NCI-H748 treated with DMSO at 0.1 percent for 48 hours (cell line): ENCODE measurements at regions not wholly inside any gene's neighbourhood (a gene's known extent, or its start where the extent isn't known, plus 50 kb on each side); places are given as distances from the start of the nearest gene placed in this dataset.

ENCODE experiments used
- DNase-seq: peaks from one replicate; lab custom pipeline; 2025; lab: John Stamatoyannopoulos, UW

DNA sequence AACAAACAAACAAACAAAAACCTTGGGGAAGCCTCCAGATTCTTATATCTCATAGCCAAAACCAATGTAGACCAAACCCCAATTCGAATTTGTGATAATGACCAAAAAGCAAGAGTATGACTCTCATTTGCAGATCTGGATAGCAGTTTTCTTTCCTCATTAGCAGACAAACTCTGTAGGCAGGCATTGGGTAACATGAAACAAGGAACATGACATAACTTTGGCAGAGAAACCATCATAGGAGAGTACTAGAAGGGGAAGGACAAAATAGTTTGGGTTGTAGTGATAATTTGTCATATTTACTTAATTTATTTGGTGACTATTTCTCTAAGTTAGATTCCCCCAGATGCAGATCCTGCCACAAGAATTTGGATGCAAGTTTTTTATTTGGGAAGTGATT, 187.8 kb downstream of the MID1IP1 start:
- no peak for DNase-seq

DNA sequence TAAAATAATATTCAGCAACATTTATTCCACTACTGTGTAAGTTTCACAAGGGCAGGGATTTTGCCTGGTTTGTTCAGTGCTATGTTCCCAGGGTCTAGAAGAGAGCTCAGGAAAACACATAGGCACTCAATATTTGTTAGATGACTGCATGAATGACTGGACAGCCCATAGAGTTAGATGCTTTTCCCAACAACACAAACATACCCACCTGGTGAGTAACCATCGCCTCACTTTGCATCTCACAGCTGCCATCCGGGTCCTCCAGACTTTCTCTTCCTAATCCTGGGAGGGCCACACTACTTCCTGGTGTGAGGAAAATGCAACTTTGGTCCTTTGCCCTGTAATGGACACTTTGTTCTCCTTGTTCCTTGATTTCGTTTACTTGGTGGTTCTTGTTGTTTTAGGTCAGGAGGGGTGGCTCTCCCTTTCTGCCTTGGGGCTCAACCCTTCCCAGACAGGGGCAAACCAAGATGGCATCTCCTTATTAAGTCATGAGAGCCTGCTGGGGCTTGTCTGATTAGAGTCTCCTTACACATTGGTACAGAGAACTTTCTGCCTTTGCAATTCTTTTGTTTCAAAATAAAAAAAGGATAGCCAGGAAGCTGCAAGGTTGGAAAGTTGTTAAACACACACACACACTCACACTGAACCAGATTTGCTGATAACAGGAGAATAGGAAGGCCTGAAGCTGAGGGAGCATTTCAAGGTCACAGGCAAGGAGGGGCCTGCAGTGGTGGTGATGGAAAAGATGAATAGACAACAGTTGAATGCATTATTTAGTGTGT, 190.6 kb downstream of the MID1IP1 start:
- no peak for DNase-seq

GRCh38 chrX:38992441-38993096, 191.3 kb downstream of the MID1IP1 start:
- DNase-seq, result no peak

DNA sequence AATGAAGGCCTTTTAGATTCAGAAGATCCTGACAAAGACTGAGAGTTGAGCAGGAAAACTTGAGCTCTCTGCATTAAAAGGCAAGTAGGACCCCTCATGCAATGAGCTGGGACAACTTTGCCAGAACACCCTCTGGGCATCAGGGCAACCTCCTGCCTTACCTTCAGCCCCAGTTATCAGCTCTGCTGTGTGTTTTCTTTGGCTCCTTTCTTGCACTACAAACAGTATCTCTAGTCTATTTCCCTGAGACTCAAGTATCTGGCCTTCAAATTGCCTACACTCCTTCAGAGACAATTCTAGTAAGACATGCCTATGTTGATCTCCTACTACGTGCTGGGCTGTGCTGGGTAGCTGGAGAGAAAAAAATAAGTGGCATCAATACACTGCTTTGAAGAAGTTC, 192.2 kb downstream of the MID1IP1 start:
- no peak for DNase-seq

- no peak for DNase-seq
These were observed 197.8 kb downstream of the MID1IP1 start for GRCh38 chrX:38999099-38999498.

GRCh38 chrX:38999967-39000745, 198.9 kb downstream of the MID1IP1 start:
- no peak for DNase-seq

DNA sequence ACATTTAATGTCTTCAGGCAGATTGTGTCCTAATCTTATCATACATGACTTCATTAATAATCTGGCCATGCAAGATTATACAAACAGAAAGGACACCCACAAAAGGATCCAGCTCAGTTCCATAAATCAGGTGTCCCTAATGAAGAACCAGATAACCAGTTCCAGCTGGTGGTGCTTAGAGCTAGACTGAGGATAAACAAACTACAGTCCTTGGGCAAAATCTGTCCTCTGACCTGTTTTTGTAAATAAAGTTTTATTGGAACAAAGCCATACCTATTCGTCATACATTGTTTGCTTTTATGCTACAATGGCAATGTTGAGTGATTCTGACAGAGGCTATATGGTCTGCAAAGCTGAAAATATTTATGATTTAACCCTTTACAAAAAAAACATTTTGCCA, 199.5 kb downstream of the MID1IP1 start:
- no peak for DNase-seq

DNA sequence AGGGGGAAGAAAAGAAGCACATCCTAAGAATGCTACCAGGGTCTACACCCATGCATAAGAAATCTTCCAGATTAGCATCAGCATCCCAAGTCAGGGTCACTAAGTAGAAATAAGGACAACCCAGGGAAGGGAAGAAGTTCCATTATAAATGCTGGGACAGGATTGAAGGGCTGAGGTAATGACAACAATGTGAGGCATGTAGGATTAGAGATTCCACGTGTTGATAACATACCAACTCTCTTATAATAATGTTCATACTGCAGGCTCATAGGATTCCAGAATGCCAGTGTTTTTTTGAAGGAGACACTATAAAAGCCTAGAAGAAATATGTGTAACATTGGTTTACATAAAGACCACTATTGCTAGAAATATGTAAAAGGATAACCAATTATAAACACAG, 201.2 kb downstream of the MID1IP1 start:
- DNase-seq, result no peak

DNA sequence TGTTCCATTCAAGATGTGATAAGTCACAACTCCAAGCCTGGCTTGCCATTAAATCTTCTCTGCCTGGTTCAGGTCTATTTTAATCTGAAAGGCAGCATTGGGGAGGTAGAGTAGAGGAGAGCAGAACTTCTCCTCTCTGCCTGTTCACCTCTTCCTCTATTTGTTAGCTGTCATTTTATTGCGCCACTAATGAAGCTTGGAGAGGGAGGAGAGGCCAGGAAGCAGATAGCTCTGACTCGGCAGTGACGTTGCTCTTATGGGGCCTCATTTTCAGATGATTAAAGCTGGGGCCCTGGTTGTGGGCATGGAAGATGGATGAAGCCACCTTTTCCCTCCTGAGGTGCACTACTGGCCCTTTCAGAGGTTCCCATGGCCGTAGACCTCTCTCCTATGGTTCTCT, 207.3 kb downstream of the MID1IP1 start:
- no peak for DNase-seq

DNA sequence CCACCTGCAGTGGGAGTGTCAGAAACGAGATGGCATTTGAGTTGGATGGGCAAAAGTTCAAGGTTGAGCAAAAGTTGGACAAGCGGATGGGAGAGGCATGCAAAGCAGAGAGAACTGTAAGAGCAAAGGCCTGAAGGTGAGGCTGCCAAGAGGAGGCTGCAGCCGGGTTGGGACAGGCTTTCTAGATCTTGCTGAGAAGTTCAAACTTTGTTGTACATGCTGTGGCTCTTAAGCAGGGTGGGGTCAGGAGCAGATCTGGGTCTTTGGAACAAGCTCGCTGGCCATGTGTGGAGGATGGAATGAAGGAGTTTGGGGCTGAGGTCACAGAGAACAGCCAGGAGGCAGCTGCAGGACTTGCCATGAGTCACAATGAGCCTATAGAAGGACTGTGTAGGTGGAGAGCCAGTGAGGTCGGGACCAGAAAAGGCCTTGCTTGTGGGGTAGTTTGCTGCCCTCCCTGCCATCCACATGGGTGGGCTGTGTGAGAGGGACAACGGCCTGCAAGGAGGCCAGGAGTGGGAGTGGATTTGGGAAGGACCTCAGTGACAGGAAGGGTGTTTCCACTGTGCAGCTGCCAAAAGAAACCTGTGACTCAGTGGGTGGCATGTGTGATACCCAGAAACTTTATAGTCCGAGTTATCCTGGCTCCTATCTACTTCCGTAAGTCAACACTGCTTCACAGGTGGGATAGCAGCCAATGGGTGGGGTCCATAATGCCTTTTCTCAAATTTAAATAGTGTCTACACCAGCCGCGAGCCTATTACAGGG, 210.4 kb downstream of the MID1IP1 start:
- DNase-seq, result no peak

DNA sequence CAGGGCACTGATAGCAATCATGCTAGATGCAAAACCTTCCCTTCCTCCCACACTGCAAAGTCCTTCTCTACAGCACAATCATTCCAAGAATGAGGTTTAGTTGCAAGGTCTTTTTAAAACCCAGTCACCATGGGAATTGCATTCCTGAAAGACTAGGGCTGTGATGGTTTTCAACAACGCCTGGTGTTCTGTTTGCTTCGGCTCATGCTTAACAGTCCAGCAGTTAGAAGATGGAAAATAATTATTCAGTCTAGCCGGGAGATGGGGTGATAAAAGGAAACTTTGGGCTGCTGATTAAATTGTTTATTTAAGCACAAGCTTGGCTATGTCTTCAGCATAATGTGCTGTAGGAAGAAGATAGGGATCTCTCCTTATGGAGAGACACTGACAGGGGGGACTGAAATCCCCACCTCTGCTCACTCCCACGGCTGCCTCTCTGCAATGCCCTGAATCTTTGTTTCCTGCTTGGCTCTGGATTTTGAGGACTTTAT, 211.4 kb downstream of the MID1IP1 start:
- DNase-seq, result no peak

DNA sequence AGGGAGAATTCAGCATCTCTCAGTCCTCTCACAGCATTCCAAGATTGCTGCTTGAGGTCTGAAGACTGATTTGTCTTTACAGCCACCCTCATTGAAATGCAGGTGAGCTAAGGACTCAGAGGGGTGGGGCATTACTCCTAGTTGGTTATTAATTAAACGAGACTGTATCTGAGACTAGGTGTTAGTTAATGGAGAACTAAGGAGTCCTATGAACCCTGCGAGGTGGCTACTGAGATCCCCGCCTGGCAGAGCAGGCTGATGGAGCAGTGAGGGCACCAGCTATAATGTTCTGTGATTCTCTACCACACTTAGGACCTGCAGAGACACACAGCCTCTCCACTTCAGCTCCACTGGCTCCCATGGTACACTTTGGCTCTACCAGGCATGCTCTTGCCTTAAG, 215.3 kb downstream of the MID1IP1 start:
- DNase-seq, result no peak

GRCh38 chrX:39017077-39017476, 215.8 kb downstream of the MID1IP1 start:
- DNase-seq, result no peak

DNA sequence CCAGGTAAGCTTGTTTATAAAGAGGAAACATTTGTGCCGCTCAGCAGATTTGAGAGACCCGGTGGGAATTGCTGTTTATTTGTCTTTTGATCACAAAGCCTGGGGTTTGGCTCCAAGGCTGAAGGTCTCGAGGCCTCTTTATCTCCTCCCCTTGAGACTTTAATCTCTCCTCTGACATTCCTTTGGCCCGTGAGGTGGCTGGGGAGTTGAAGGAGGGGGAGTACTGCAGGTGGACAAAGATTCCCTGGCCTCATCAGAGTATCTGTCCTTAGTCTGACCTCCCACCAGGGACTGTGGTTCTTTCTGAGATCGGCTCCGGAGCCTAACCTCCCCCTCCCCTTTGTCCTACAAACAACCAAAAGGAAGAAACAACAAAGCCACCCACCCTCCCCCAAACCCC, 216.5 kb downstream of the MID1IP1 start:
- DNase-seq, result no peak

DNA sequence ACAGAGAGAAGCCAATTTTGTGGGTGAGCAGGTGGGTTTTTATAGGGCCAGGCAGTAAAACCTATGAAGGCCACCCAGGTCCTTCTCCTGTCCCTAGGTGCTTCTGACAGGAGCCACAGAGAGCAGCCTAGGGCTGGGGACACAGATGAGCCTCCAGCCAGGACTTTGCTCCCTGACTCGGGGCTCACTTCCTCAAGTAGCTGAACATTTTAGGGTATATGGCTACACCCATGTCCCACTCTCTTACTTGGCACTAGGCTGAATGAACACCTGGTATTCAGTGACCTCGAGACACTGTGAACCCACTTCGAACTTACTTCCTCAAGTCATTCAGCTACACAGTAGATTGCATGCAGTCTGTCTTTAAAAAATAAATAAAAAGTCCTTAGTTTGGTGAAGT, 217.3 kb downstream of the MID1IP1 start:
- DNase-seq, result no peak

GRCh38 chrX:39019056-39019455, 217.8 kb downstream of the MID1IP1 start:
- DNase-seq, result no peak

GRCh38 chrX:39020051-39020669, 218.9 kb downstream of the MID1IP1 start:
- DNase-seq, result no peak

GRCh38 chrX:39022106-39022505, 220.8 kb downstream of the MID1IP1 start:
- DNase-seq, result no peak

DNA sequence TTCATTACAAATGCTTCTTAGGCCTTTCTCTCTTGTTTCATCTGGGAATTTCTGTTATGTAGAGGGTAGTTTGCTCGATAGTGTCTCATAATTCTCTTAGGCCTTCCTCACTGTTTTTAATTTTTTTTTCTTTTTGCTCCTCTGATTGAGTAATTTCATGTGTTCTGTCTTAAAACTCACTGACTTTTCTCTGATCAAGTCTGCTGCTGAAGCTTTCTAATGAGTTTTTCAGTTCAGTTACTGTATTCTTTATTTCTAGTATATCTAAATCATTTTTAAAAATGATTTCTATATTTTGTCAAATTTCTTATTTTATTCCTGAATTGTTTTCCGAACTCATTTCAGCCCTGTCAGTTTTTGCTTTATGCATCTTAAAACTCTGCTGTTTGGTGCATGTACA, 228.0 kb downstream of the MID1IP1 start:
- no peak for DNase-seq

GRCh38 chrX:39030636-39031035, 229.4 kb downstream of the MID1IP1 start:
- no peak for DNase-seq

GRCh38 chrX:39039890-39040289, 238.6 kb downstream of the MID1IP1 start:
- DNase-seq, result no peak
